ENCODE measurements at regions not wholly inside any gene's neighbourhood (a gene's known extent, or its start where the extent isn't known, plus 50 kb on each side); places are given as distances from the start of the nearest gene placed in this dataset.

DNA sequence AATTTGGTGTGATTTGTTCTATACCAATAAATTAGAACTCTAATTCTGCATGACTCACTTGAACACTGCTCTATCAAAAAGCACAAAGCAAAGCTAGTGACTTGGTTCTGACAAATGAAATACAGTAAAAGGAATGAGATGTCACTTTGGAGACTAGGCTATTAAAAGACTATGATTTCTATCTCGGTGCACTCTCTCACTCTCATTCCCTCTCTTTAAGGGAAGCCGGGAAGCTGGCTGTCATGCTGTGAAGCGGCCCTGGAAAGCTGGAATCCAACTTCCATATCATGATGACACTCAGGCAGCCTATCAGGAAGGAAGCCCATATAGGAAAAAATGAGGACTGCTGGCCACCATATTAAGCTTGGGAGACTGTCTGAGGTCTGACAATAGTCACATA is 590.1 kb upstream of the CBLB start:
- no peak overlapping the region for H3K4me2 ChIP-seq (ENCODE audit: low read length)
- no peak overlapping the region for H3K4me3 ChIP-seq (ENCODE audit: low read depth, low read length)
- no peak overlapping the region for H3K27ac ChIP-seq
- H3K4me1 ChIP-seq: no peaks in the 10 kb centered on the region
- TF ChIP-seq, protein P1, sequence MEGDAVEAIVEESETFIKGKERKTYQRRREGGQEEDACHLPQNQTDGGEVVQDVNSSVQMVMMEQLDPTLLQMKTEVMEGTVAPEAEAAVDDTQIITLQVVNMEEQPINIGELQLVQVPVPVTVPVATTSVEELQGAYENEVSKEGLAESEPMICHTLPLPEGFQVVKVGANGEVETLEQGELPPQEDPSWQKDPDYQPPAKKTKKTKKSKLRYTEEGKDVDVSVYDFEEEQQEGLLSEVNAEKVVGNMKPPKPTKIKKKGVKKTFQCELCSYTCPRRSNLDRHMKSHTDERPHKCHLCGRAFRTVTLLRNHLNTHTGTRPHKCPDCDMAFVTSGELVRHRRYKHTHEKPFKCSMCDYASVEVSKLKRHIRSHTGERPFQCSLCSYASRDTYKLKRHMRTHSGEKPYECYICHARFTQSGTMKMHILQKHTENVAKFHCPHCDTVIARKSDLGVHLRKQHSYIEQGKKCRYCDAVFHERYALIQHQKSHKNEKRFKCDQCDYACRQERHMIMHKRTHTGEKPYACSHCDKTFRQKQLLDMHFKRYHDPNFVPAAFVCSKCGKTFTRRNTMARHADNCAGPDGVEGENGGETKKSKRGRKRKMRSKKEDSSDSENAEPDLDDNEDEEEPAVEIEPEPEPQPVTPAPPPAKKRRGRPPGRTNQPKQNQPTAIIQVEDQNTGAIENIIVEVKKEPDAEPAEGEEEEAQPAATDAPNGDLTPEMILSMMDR (IDR thresholded peaks at IDR 0.05): no peak
- H3K36me3 ChIP-seq (ENCODE audit: control insufficient read depth, insufficient read depth, low read length): no peaks in the 10 kb centered on the region
- no peaks in the 10 kb centered on the region for H3K79me2 ChIP-seq
- H2AFZ ChIP-seq: no peak overlapping the region
- no peaks in the 10 kb centered on the region for H3K27me3 ChIP-seq (ENCODE audit: control insufficient read depth, insufficient read depth, low read length)
- no peak overlapping the region for H3K9ac ChIP-seq
- no peaks in the 10 kb centered on the region for H3K9me3 ChIP-seq (ENCODE audit: control insufficient read depth, low read length)

DNA sequence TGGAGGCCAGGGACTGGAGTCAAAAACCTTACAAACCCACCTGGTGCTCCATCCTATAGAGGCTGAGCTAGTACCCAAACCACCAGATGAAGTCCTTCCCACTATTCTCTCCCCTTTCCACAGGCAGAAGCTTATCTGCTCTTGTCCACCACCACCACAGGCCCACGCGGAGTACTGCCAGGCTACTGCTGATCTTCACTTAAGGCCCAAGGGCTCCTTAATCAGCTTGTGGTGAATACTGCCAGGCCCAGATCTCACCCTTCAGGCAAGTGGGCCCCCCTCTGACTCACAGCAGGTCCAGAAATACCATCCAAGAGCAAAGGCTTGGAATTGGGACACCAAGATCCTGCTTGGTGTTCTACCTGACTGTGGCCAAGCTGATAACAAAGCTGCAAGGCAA is 598.1 kb upstream of the CBLB start:
- Histone ChIP-seq H3K4me2 (ENCODE audit: low read length) (no peak overlapping the region), H3K4me1 (no peaks in the 10 kb centered on the region), H3K9ac (no peak overlapping the region), H3K4me3 (ENCODE audit: low read depth, low read length) (no peak overlapping the region), H2AFZ (no peak overlapping the region), H3K36me3 (ENCODE audit: control insufficient read depth, insufficient read depth, low read length) (no peaks in the 10 kb centered on the region), H3K9me3 (ENCODE audit: control insufficient read depth, low read length) (no peaks in the 10 kb centered on the region), H3K27me3 (ENCODE audit: control insufficient read depth, insufficient read depth, low read length) (no peaks in the 10 kb centered on the region), H3K27ac (no peak overlapping the region), H3K79me2 (no peaks in the 10 kb centered on the region)
- TF ChIP-seq, protein P1 (IDR thresholded peaks at IDR 0.05): no peak

DNA sequence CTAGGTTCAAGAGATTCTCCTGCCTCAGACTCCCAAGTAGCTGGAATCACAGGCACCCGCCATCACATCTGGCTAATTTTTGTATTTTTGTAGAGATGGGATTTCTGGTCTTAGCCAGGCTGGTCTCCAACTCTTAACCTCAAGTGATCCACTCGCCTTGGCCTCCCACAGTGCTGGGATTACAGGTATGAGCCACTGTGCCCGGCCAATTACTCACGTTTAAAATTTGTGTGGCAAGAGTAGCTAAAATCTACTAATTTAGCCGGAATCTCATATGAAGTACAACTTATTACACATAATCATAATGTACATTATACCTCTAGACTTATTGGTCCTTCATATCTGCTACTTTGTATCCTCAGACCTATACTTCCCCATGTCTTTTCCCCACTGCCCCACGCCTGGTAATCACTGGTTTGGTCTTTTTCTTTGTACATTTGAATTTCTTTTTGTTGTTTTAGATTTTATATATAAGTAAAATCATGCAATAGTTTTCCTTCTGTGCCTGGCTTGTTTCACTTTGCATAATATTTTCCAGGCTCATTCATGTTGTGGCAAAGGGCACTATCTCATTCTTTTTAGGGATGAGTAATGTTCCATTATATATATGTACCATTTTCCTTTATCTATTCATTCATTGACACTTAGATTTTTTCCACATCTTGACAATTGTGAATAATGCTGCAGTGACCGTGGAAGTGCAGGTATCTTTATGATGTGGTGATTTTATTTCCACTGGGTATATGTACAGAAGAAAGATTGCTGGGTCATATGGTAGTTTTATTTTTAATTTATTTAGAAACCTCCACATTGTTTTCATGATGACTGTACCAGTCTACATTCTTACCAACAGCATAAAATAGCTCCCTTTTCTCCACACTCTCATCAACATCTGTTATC is 605.0 kb upstream of the CBLB start:
- H3K27ac ChIP-seq: no peak overlapping the region
- no peaks in the 10 kb centered on the region for H3K36me3 ChIP-seq (ENCODE audit: control insufficient read depth, insufficient read depth, low read length)
- H3K9ac ChIP-seq: no peak overlapping the region
- no peak overlapping the region for H2AFZ ChIP-seq
- H3K4me1 ChIP-seq: no peaks in the 10 kb centered on the region
- no peak overlapping the region for H3K4me2 ChIP-seq (ENCODE audit: low read length)
- no peaks in the 10 kb centered on the region for H3K79me2 ChIP-seq
- no peak overlapping the region for H3K4me3 ChIP-seq (ENCODE audit: low read depth, low read length)
- no peaks in the 10 kb centered on the region for H3K9me3 ChIP-seq (ENCODE audit: control insufficient read depth, low read length)
- TF ChIP-seq, protein P1 (IDR thresholded peaks at IDR 0.05): no peak
- no peaks in the 10 kb centered on the region for H3K27me3 ChIP-seq (ENCODE audit: control insufficient read depth, insufficient read depth, low read length)

DNA sequence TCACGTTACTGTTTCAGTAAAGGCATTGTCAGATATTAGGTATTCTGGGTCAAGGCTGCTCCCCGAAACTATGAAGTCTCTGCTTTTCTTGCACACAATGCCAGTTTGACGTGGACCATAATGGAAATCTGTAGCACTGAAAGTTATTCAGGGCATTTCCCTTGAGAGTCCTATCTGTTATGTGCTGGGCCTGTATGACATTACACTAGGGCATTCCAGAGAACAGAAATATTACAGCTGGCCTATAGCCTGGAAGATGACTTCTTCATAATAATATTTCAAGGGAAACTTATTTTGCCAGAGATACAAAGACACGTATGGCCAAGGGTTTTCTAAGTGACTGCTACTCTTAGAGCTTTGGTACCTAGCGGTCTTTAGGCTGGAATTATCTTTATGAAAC is 613.6 kb upstream of the CBLB start:
- Histone ChIP-seq H3K27me3 (ENCODE audit: control insufficient read depth, insufficient read depth, low read length) (no peaks in the 10 kb centered on the region), H2AFZ (no peak overlapping the region), H3K4me1 (no peaks in the 10 kb centered on the region), H3K4me2 (ENCODE audit: low read length) (no peak overlapping the region), H3K36me3 (ENCODE audit: control insufficient read depth, insufficient read depth, low read length) (no peaks in the 10 kb centered on the region), H3K9ac (no peak overlapping the region), H3K4me3 (ENCODE audit: low read depth, low read length) (no peak overlapping the region), H3K9me3 (ENCODE audit: control insufficient read depth, low read length) (no peaks in the 10 kb centered on the region), H3K27ac (no peak overlapping the region), H3K79me2 (no peaks in the 10 kb centered on the region)
- TF ChIP-seq, protein P1 (IDR thresholded peaks at IDR 0.05): no peak

DNA sequence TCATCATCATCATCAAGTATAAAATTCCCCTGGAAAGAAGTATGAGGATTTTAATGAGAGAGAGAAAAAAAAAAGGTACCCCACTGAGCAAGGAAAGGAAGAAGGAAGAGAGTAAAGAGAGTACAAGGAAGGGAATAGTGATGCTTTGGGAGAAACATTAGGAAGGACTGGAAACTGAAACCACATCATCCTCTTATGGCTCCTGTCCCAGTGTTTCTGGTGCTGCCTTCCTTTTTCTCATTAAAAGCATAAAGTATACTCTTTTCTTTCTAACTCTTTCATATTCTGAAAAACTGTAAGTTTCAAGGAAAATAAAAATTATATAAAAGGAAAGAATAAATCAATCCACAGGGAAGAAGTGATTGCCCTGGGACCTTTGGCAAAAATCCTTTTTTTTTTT is 616.4 kb upstream of the CBLB start:
- Histone ChIP-seq H2AFZ (no peak overlapping the region), H3K27ac (no peak overlapping the region), H3K9me3 (ENCODE audit: control insufficient read depth, low read length) (no peaks in the 10 kb centered on the region), H3K4me1 (no peaks in the 10 kb centered on the region), H3K27me3 (ENCODE audit: control insufficient read depth, insufficient read depth, low read length) (no peaks in the 10 kb centered on the region), H3K4me2 (ENCODE audit: low read length) (no peak overlapping the region), H3K9ac (no peak overlapping the region), H3K4me3 (ENCODE audit: low read depth, low read length) (no peak overlapping the region), H3K36me3 (ENCODE audit: control insufficient read depth, insufficient read depth, low read length) (no peaks in the 10 kb centered on the region), H3K79me2 (no peaks in the 10 kb centered on the region)
- TF ChIP-seq, protein P1 (IDR thresholded peaks at IDR 0.05): no peak

Measured in parathyroid adenoma (tissue), 2 donors.